GM12878 (cell line): ENCODE measurements at regions not wholly inside any gene's neighbourhood (a gene's known extent, or its start where the extent isn't known, plus 50 kb on each side); places are given as distances from the start of the nearest gene placed in this dataset.

Source experiments
- ATAC-seq: fragments of 200-7000 bp; cut with Tn5 transposase; 3 replicates; pipeline ENCODE4 v1.9.1; 2020; ENCODE audit warnings: mild to moderate bottlenecking, moderate library complexity
- BruUV-seq: library from RNA; stranded (reverse); fragments of 400-500 nt; replicated peaks from 2 replicates; lab custom pipeline; 2021; lab: Mats Ljungman, UMichigan
- CTCF ChIA-PET: fragments of 300-600 bp; sonication (Branson Sonifier 250); formaldehyde crosslinking; extraction: SDS; loops from one replicate; lab custom pipeline; 2021; ENCODE audit warnings: inconsistent platforms; lab: Yijun Ruan, JAX
- POLR2A ChIA-PET: fragments of 350-600 bp; formaldehyde crosslinking; extraction: SDS; loops from one replicate; lab custom pipeline; 2021; ENCODE audit warnings: inconsistent platforms; lab: Charles Lee
- RAD21 ChIA-PET: fragments of 300-600 bp; sonication (Branson Sonifier 250); formaldehyde crosslinking; loops from one replicate; lab custom pipeline; 2023; ENCODE audit warnings: antibody characterized with exemption; ENCODE audit not compliant: unreplicated experiment; lab: Charles Lee
- SMC1A ChIA-PET: fragments of 300-600 bp; sonication (Branson Sonifier 250); formaldehyde crosslinking; loops from one replicate; lab custom pipeline; 2023; ENCODE audit not compliant: unreplicated experiment, uncharacterized antibody; lab: Charles Lee
- DNase-seq: peaks from one replicate; pipeline ENCODE4 v3.0.0-alpha.2; 2011; ENCODE audit warnings: low read depth, low spot score
- FAIRE-seq: peaks from 3 replicates; lab custom pipeline; 2011; peaks lifted over from hg19 to GRCh38; lab: Jason Lieb, UNC
- H2AFZ ChIP-seq: 2 replicates; pipeline ENCODE4 v1.6.0; 2011; ENCODE audit warnings: low read depth, low read length, control low read depth; ENCODE audit not compliant: control insufficient read depth
- H3K27ac ChIP-seq: 2 replicates; pipeline ENCODE4 v1.5.1; 2011; ENCODE audit warnings: control low read depth; ENCODE audit not compliant: control insufficient read depth, insufficient read depth
- H3K27me3 ChIP-seq, 2 experiments: replicated peaks in 1 of 2; 2 replicates each; pipeline versions ENCODE4 v1.6.0 to v1.6.1; 2011; ENCODE audit warnings: low read length in 1 of 2; ENCODE audit not compliant: control insufficient read depth in 2 of 2, insufficient read depth in 2 of 2
- H3K36me3 ChIP-seq, 2 experiments: 2 replicates each; pipeline ENCODE4 v1.5.1; 2011; ENCODE audit warnings: low read length in 1 of 2; ENCODE audit not compliant: control insufficient read depth in 2 of 2, insufficient read depth in 2 of 2
- H3K4me1 ChIP-seq: 2 replicates; pipeline ENCODE4 v1.6.1; 2011; ENCODE audit warnings: mild to moderate bottlenecking, low read length, moderate library complexity, mixed read lengths; ENCODE audit not compliant: control insufficient read depth, insufficient read depth
- H3K4me2 ChIP-seq: 2 replicates; pipeline ENCODE4 v1.6.0; 2011; ENCODE audit warnings: control low read depth; ENCODE audit not compliant: control insufficient read depth, insufficient read depth
- H3K4me3 ChIP-seq: fragments of 200-600 bp; sonication (generic); 2 replicates; pipeline ENCODE4 v1.5.1; 2016
- H3K79me2 ChIP-seq: 2 replicates; pipeline ENCODE4 v1.6.0; 2011; ENCODE audit warnings: low read length; ENCODE audit not compliant: control insufficient read depth, insufficient read depth
- H3K9ac ChIP-seq: 2 replicates; pipeline ENCODE4 v1.8.0; 2011; ENCODE audit warnings: low read length, control low read depth, mixed read lengths; ENCODE audit not compliant: control insufficient read depth, insufficient read depth
- H3K9me3 ChIP-seq: replicated peaks from 3 replicates; pipeline ENCODE4 v1.5.1; 2011; ENCODE audit warnings: mild to moderate bottlenecking, low read length; ENCODE audit not compliant: control insufficient read depth, insufficient read depth
- H4K20me1 ChIP-seq: 2 replicates; pipeline ENCODE4 v1.6.0; 2011; ENCODE audit not compliant: control insufficient read depth, insufficient read depth
- CREM ChIP-seq: IDR thresholded peaks from 2 replicates; pipeline ENCODE4 v1.6.1; 2014; ENCODE audit warnings: antibody characterized with exemption, low read depth
- CTCF ChIP-seq, 3 experiments: IDR thresholded peaks in 2 of 3; conservative IDR thresholded peaks in 1 of 3; 2 replicates each; pipeline ENCODE4 v1.5.1; 2011; ENCODE audit warnings: low read depth in 3 of 3, low read length in 3 of 3, mild to moderate bottlenecking in 3 of 3, control low read depth in 2 of 3, moderate library complexity in 2 of 3, inconsistent platforms in 1 of 3, mixed read lengths in 1 of 3; ENCODE audit not compliant: control insufficient read depth in 2 of 3, insufficient read depth in 1 of 3; ENCODE audit errors: extremely low read depth in 1 of 3
- DPF2 ChIP-seq: fragments of 450-650 bp; IDR thresholded peaks from 2 replicates; pipeline ENCODE4 v1.6.1; 2017; ENCODE audit warnings: mild to moderate bottlenecking
- EZH2 ChIP-seq: IDR thresholded peaks from 2 replicates; pipeline ENCODE4 v1.6.1; 2012; ENCODE audit warnings: low read depth, mild to moderate bottlenecking, control low read depth, inconsistent platforms, low read length, borderline replicate concordance; ENCODE audit not compliant: control insufficient read depth
- HDGF ChIP-seq: fragments of 450-650 bp; IDR thresholded peaks from 2 replicates; pipeline ENCODE4 v1.6.1; 2016; ENCODE audit warnings: antibody characterized with exemption
- MAX ChIP-seq: IDR thresholded peaks from 2 replicates; pipeline ENCODE4 v1.6.1; 2012; ENCODE audit warnings: low read depth, low read length, improper control_type of control experiment
- MYB ChIP-seq: fragments of 150-350 bp; IDR thresholded peaks from 2 replicates; pipeline ENCODE4 v1.6.1; 2014; ENCODE audit warnings: mild to moderate bottlenecking, low read depth, low read length, borderline replicate concordance
- NBN ChIP-seq: fragments of 450-650 bp; IDR thresholded peaks from 2 replicates; pipeline ENCODE4 v1.6.1; 2016
- RBBP5 ChIP-seq: fragments of 200-600 bp; sonication (generic); conservative IDR thresholded peaks from 2 replicates; pipeline ENCODE4 v1.6.1; 2016
- SMARCA5 ChIP-seq: fragments of 450-650 bp; IDR thresholded peaks from 2 replicates; pipeline ENCODE4 v1.6.1; 2017; ENCODE audit warnings: mild to moderate bottlenecking
- SMC3 ChIP-seq: IDR thresholded peaks from 2 replicates; pipeline ENCODE4 v1.6.1; 2011; ENCODE audit warnings: low read length, improper control_type of control experiment, borderline replicate concordance
- STAT3 ChIP-seq: IDR thresholded peaks from 2 replicates; pipeline ENCODE4 v1.6.1; 2011; ENCODE audit warnings: low read depth, low read length, improper control_type of control experiment
- WGBS: methylation state at CpG from one replicate; pipeline ENCODE4 v1.1.6; 2016; ENCODE audit warnings: low lambda C conversion rate; ENCODE audit not compliant: insufficient replicate concordance, insufficient coverage; ENCODE audit errors: missing lambda C conversion rate; 5-methylcytosine and 5-hydroxymethylcytosine counted together
- in situ Hi-C: fragments of 300-500 bp; cut with MboI; formaldehyde crosslinking; loops from 9 replicates; pipeline ENCODE4 v1.14.3; 2018; ENCODE audit warnings: mixed read lengths
- intact Hi-C: fragments of 100-400 bp; cut with micrococcal nuclease; formaldehyde crosslinking; loops from one replicate; pipeline ENCODE4 v1.14.2; 2022; ENCODE audit not compliant: unreplicated experiment

GRCh38 chr16:17643935-17644334, 173.2 kb upstream of the XYLT1 start:
- no peak for ATAC-seq
- CTCF ChIA-PET = interaction anchor here (0.6 kb wide), 1 partner anchor 239 kb away, joined by 3 read pairs; no protein-coding TSS in a partner anchor
- no peak for DNase-seq
- no peak overlapping the region for H2AFZ ChIP-seq
- WGBS = 38% methylated on average over 2 of the region's 2 CpGs
- TF ChIP-seq CTCF (IDR thresholded peaks at IDR 0.05 in 2 of 3, conservative IDR thresholded peaks at IDR 0.05 in 1 of 3; ENCODE audit: control insufficient read depth in 2 of 3, extremely low read depth in 1 of 3, insufficient read depth in 1 of 3, low read depth in 3 of 3, low read length in 3 of 3) (no peak), STAT3 (no peak), CREM (no peak), RBBP5 (no peak), MYB (no peak), EZH2 (no peak), DPF2 (no peak), MAX (no peak), NBN (no peak), HDGF (no peak), SMC3 (no peak), SMARCA5 (no peak)
- H3K36me3 ChIP-seq = no peaks in the 10 kb centered on the region
- H3K4me3 ChIP-seq = no peak overlapping the region
- FAIRE-seq = no peak
- in situ Hi-C loops = no loop called here
- H3K4me1 ChIP-seq = no peaks in the 10 kb centered on the region
- no peaks in the 10 kb centered on the region for H3K9me3 ChIP-seq
- RAD21 ChIA-PET = no interaction called here
- no peaks in the 10 kb centered on the region for H3K79me2 ChIP-seq
- SMC1A ChIA-PET = no interaction called here
- no peaks in the 10 kb centered on the region for H4K20me1 ChIP-seq
- POLR2A ChIA-PET = no interaction called here
- H3K4me2 ChIP-seq = no peak overlapping the region
- no peaks in the 10 kb centered on the region; a peak in 1 of 4 replicates for H3K27me3 ChIP-seq
- no peak overlapping the region for H3K27ac ChIP-seq
- H3K9ac ChIP-seq = no peak overlapping the region
- intact Hi-C loops = no loop called here
- BruUV-seq = no TSS peak
